Nephron progenitor cell (in vitro differentiated cells): ENCODE measurements at regions not wholly inside any gene's neighbourhood (a gene's known extent, or its start where the extent isn't known, plus 50 kb on each side); places are given as distances from the start of the nearest gene placed in this dataset.

Source experiments
- DNase-seq: peaks from one replicate; pipeline ENCODE4 v3.0.0; 2021
- H3K27ac Mint-ChIP-seq: 2 replicates; pipeline ENCODE4 v1.8.0; 2021; ENCODE audit warnings: mild to moderate bottlenecking, moderate library complexity, mixed read lengths
- H3K27me3 Mint-ChIP-seq: 2 replicates; pipeline ENCODE4 v1.8.0; 2021; ENCODE audit warnings: mild to moderate bottlenecking, low read depth, mixed read lengths; ENCODE audit not compliant: poor library complexity
- H3K36me3 Mint-ChIP-seq: 2 replicates; pipeline ENCODE4 v1.8.0; 2021; ENCODE audit warnings: low read depth, mixed read lengths
- H3K4me1 Mint-ChIP-seq: 2 replicates; pipeline ENCODE4 v1.8.0; 2021; ENCODE audit warnings: mixed read lengths
- H3K4me3 Mint-ChIP-seq: 2 replicates; pipeline ENCODE4 v1.8.0; 2021; ENCODE audit warnings: mild to moderate bottlenecking, moderate library complexity, mixed read lengths
- H3K9me3 Mint-ChIP-seq: 2 replicates; pipeline ENCODE4 v1.8.0; 2021; ENCODE audit warnings: mild to moderate bottlenecking, moderate library complexity, mixed read lengths
- CTCF ChIP-seq: fragments of 200-600 bp; sonication (generic); IDR thresholded peaks from 2 replicates; pipeline ENCODE4 v1.5.0; 2021; ENCODE audit warnings: antibody characterized with exemption

GRCh38 chrX:117510453-117510852 lies 606.2 kb downstream of the KLHL13 start:
- DNase-seq = no peak
- peak; percentile 35 for TF ChIP-seq CTCF
- Mint-ChIP-seq H3K4me1 (no peaks in the 10 kb centered on the region), H3K36me3 (no peaks in the 10 kb centered on the region), H3K9me3 (peaks cover under 1% of the 10 kb centered on the region), H3K27ac (no peak overlapping the region), H3K27me3 (no peaks in the 10 kb centered on the region), H3K4me3 (no peak overlapping the region)

GRCh38 chrX:117508021-117508420 lies 608.6 kb downstream of the KLHL13 start:
- no peak overlapping the region for H3K27ac Mint-ChIP-seq
- no peak overlapping the region for H3K4me3 Mint-ChIP-seq
- H3K4me1 Mint-ChIP-seq = no peaks in the 10 kb centered on the region
- no peak for DNase-seq
- H3K9me3 Mint-ChIP-seq = peaks cover 6% of the 10 kb centered on the region
- H3K36me3 Mint-ChIP-seq = no peaks in the 10 kb centered on the region
- H3K27me3 Mint-ChIP-seq = no peaks in the 10 kb centered on the region
- no peak for TF ChIP-seq CTCF

- Mint-ChIP-seq H3K36me3 (no peaks in the 10 kb centered on the region), H3K9me3 (no peaks in the 10 kb centered on the region), H3K4me3 (no peak overlapping the region), H3K27ac (no peak overlapping the region), H3K27me3 (no peaks in the 10 kb centered on the region), H3K4me1 (no peaks in the 10 kb centered on the region)
- DNase-seq = no peak
- no peak for TF ChIP-seq CTCF
Observed at GRCh38 chrX:117487421-117487820, 629.2 kb downstream of the KLHL13 start.

- DNase-seq = no peak
- H3K4me1 Mint-ChIP-seq = no peaks in the 10 kb centered on the region
- H3K9me3 Mint-ChIP-seq = peaks cover 3% of the 10 kb centered on the region
- H3K27me3 Mint-ChIP-seq = peaks cover 5% of the 10 kb centered on the region
- no peak overlapping the region for H3K27ac Mint-ChIP-seq
- TF ChIP-seq CTCF = no peak
- no peak overlapping the region for H3K4me3 Mint-ChIP-seq
- H3K36me3 Mint-ChIP-seq = no peaks in the 10 kb centered on the region
Observed at GRCh38 chrX:117483950-117484349, 632.7 kb downstream of the KLHL13 start.

- Mint-ChIP-seq H3K4me3 (no peak overlapping the region), H3K27ac (no peak overlapping the region), H3K4me1 (no peaks in the 10 kb centered on the region)
Observed at GRCh38 chrX:117458243-117458968, 658.2 kb downstream of the KLHL13 start.

More at GRCh38 chrX:117458243-117458968, 658.2 kb downstream of the KLHL13 start:
- H3K27me3 Mint-ChIP-seq = peaks cover 10% of the 10 kb centered on the region
- no peak for DNase-seq
- no peaks in the 10 kb centered on the region for H3K36me3 Mint-ChIP-seq
- H3K9me3 Mint-ChIP-seq = peaks cover 12% of the 10 kb centered on the region
- no peak for TF ChIP-seq CTCF
